HCT116 (cell line): ENCODE measurements at regions not wholly inside any gene's neighbourhood (a gene's known extent, or its start where the extent isn't known, plus 50 kb on each side); places are given as distances from the start of the nearest gene placed in this dataset.

Experiments
- CTCF ChIP-seq, 3 experiments: fragments of 200-600 bp in 1 of 3; sonication (generic) in 1 of 3; IDR thresholded peaks in 2 of 3; conservative IDR thresholded peaks in 1 of 3; 2 replicates each; pipeline ENCODE4 v1.5.1; 2012 to 2017; ENCODE audit warnings: low read depth in 2 of 3, low read length in 2 of 3, antibody characterized with exemption in 1 of 3, borderline replicate concordance in 1 of 3, control low read depth in 1 of 3, mild to moderate bottlenecking in 1 of 3, mixed read lengths in 1 of 3, mixed run types in 1 of 3, moderate library complexity in 1 of 3; ENCODE audit not compliant: insufficient read depth in 1 of 3
- EZH2 ChIP-seq: fragments of 200-600 bp; sonication (generic); IDR thresholded peaks from 2 replicates; pipeline ENCODE4 v1.6.1; 2017; ENCODE audit warnings: antibody characterized with exemption, mixed run types
- SP1 ChIP-seq: IDR thresholded peaks from 2 replicates; pipeline ENCODE4 v1.6.1; 2012; ENCODE audit warnings: low read depth

- TF ChIP-seq EZH2 (no peak), CTCF (IDR thresholded peaks at IDR 0.05 in 2 of 3, conservative IDR thresholded peaks at IDR 0.05 in 1 of 3; ENCODE audit: borderline replicate concordance in 1 of 3, insufficient read depth in 1 of 3, low read depth in 2 of 3, low read length in 2 of 3) (no peak), SP1 (no peak)
These were observed 82.5 kb upstream of the PITX2 start for GRCh38 chr4:110705440-110705782.
